Endothelial cell of umbilical vein (primary cell): ENCODE measurements at regions not wholly inside any gene's neighbourhood (a gene's known extent, or its start where the extent isn't known, plus 50 kb on each side); places are given as distances from the start of the nearest gene placed in this dataset.

Experiments
- BruUV-seq: library from RNA; stranded (reverse); fragments of 400-500 nt; replicated peaks from 2 replicates; lab custom pipeline; 2021; lab: Mats Ljungman, UMichigan
- CTCF ChIA-PET: fragments of 300-600, 350-600 bp; sonication (Branson Sonifier 250); formaldehyde crosslinking; loops from one replicate; lab custom pipeline; 2021; ENCODE audit warnings: antibody characterized with exemption, inconsistent platforms; lab: Charles Lee
- POLR2A ChIA-PET: fragments of 300-600, 350-600 bp; sonication (Branson Sonifier 250); formaldehyde crosslinking; loops from one replicate; lab custom pipeline; 2021; ENCODE audit warnings: antibody characterized with exemption, inconsistent platforms; lab: Charles Lee
- DNase-seq: peaks from one replicate; pipeline ENCODE4 v3.0.0-alpha.2; 2011; ENCODE audit warnings: low read depth, low spot score
- FAIRE-seq: peaks from 2 replicates; lab custom pipeline; 2011; peaks lifted over from hg19 to GRCh38; lab: Jason Lieb, UNC
- H2AFZ ChIP-seq: 2 replicates; pipeline ENCODE4 v1.6.0; 2012; ENCODE audit warnings: low read depth, low read length, control low read depth, inconsistent platforms
- H3K27ac ChIP-seq: 2 replicates; pipeline ENCODE4 v1.5.1; 2011; ENCODE audit warnings: low read depth, mild to moderate bottlenecking, control low read depth, low read length, moderate library complexity; ENCODE audit not compliant: insufficient read depth
- H3K27me3 ChIP-seq, 2 experiments: 2 replicates each; pipeline versions ENCODE4 v1.6.0 to v1.6.1; 2011; ENCODE audit warnings: low read length in 2 of 2, mixed read lengths in 1 of 2; ENCODE audit not compliant: control insufficient read depth in 2 of 2, insufficient read depth in 2 of 2
- H3K36me3 ChIP-seq, 2 experiments: 2 replicates in 1 of 2; 3 replicates in 1 of 2; pipeline ENCODE4 v1.5.1; 2011; ENCODE audit warnings: low read length in 2 of 2, mild to moderate bottlenecking in 1 of 2, moderate library complexity in 1 of 2; ENCODE audit not compliant: control insufficient read depth in 2 of 2, insufficient read depth in 2 of 2; ENCODE audit errors: extremely low read depth in 1 of 2
- H3K4me1 ChIP-seq: 3 replicates; pipeline ENCODE4 v1.5.1; 2011; ENCODE audit warnings: mild to moderate bottlenecking, low read length; ENCODE audit not compliant: control insufficient read depth, insufficient read depth; ENCODE audit errors: extremely low read depth
- H3K4me2 ChIP-seq: 2 replicates; pipeline ENCODE4 v1.6.1; 2011; ENCODE audit warnings: low read length, control low read depth, mixed read lengths; ENCODE audit not compliant: insufficient read depth
- H3K4me3 ChIP-seq, 3 experiments: fragments of 200-600 bp in 1 of 3; sonication (generic), shearing (Covaris generic) in 1 of 3; replicated peaks in 1 of 3; 2 replicates each; pipeline ENCODE4 v1.5.1; 2011 to 2016; ENCODE audit warnings: control low read depth in 3 of 3, low read length in 3 of 3, mild to moderate bottlenecking in 2 of 3, inconsistent platforms in 1 of 3, low read depth in 1 of 3, moderate library complexity in 1 of 3; ENCODE audit not compliant: insufficient read depth in 1 of 3
- H3K79me2 ChIP-seq: 2 replicates; pipeline ENCODE4 v1.6.0; 2012; ENCODE audit warnings: low read length, inconsistent platforms; ENCODE audit not compliant: control insufficient read depth, insufficient read depth
- H3K9ac ChIP-seq: replicated peaks from 2 replicates; pipeline ENCODE3; 2011; ENCODE audit warnings: low read length, control low read depth; ENCODE audit not compliant: insufficient read depth; ENCODE audit errors: extremely low read depth
- H3K9me1 ChIP-seq: replicated peaks from 3 replicates; pipeline ENCODE4 v1.6.0; 2011; ENCODE audit warnings: mild to moderate bottlenecking, low read length; ENCODE audit not compliant: control insufficient read depth, insufficient read depth; ENCODE audit errors: extremely low read depth
- H3K9me3 ChIP-seq: replicated peaks from 2 replicates; pipeline ENCODE4 v1.5.1; 2012; ENCODE audit warnings: low read length, inconsistent platforms; ENCODE audit not compliant: control insufficient read depth, insufficient read depth
- H4K20me1 ChIP-seq: replicated peaks from 2 replicates; pipeline ENCODE3; 2011; ENCODE audit warnings: mild to moderate bottlenecking, low read length; ENCODE audit not compliant: control insufficient read depth, insufficient read depth; ENCODE audit errors: extremely low read depth
- CTCF ChIP-seq, 2 donors: IDR thresholded peaks; 1 replicate in 1 of 2; 2 replicates in 1 of 2; pipeline ENCODE4 v1.5.1; 2011; ENCODE audit warnings: low read length in 2 of 2, mild to moderate bottlenecking in 2 of 2, moderate library complexity in 2 of 2, control low read depth in 1 of 2, inconsistent platforms in 1 of 2, low read depth in 1 of 2; ENCODE audit not compliant: insufficient read depth in 1 of 2; ENCODE audit errors: extremely low read depth in 1 of 2
- EZH2 ChIP-seq: IDR thresholded peaks from 2 replicates; pipeline ENCODE4 v1.6.1; 2012; ENCODE audit warnings: borderline replicate concordance, low read depth, mild to moderate bottlenecking, moderate library complexity, low read length, inconsistent platforms; ENCODE audit not compliant: severe bottlenecking
- FOS ChIP-seq: IDR thresholded peaks from 2 replicates; pipeline ENCODE4 v1.6.1; 2011; ENCODE audit warnings: mild to moderate bottlenecking, low read length, moderate library complexity, borderline replicate concordance; ENCODE audit not compliant: insufficient read depth
- JUN ChIP-seq: IDR thresholded peaks from 2 replicates; pipeline ENCODE4 v1.6.1; 2011; ENCODE audit warnings: borderline replicate concordance, low read depth; ENCODE audit not compliant: insufficient read length, insufficient read depth
- MAX ChIP-seq: IDR thresholded peaks from 2 replicates; pipeline ENCODE4 v1.6.1; 2011; ENCODE audit not compliant: insufficient read depth, insufficient read length
- POLR2A ChIP-seq: IDR thresholded peaks from 2 replicates; pipeline ENCODE4 v1.6.1; 2012; ENCODE audit warnings: low read depth, mild to moderate bottlenecking, control low read depth, low read length
- POLR2AphosphoS5 ChIP-seq: IDR thresholded peaks from 2 replicates; pipeline ENCODE4 v1.6.1; 2012; ENCODE audit warnings: low read depth, mild to moderate bottlenecking, control low read depth, low read length, moderate library complexity; ENCODE audit not compliant: insufficient read depth
- dilution Hi-C: fragments of 300-500 bp; cut with MboI; formaldehyde crosslinking; loops from one replicate; pipeline ENCODE4 v1.15.0; 2019; ENCODE audit warnings: low sequenced_read_pairs; ENCODE audit not compliant: extremely low pct_ligation_motif_present
- intact Hi-C: fragments of 100-400 bp; cut with micrococcal nuclease; formaldehyde crosslinking; loops from one replicate; pipeline ENCODE4 v1.10.0; 2022

- Histone ChIP-seq H3K79me2 (no peaks in the 10 kb centered on the region), H4K20me1 (no peaks in the 10 kb centered on the region), H3K4me2 (no peak overlapping the region), H2AFZ (no peak overlapping the region), H3K27me3 (peaks cover 0 to 4% of the 10 kb centered on the region in 2 experiments), H3K4me3 (no peak overlapping the region), H3K9ac (no peak overlapping the region), H3K9me1 (no peaks in the 10 kb centered on the region), H3K9me3 (no peaks in the 10 kb centered on the region), H3K27ac (no peak overlapping the region), H3K36me3 (no peaks in the 10 kb centered on the region), H3K4me1 (peaks cover 24% of the 10 kb centered on the region)
- no peak for DNase-seq
- dilution Hi-C loops, result no loop called here
- ChIA-PET POLR2A (no interaction called here), CTCF (interaction anchor here (1.4 to 4.7 kb wide), 5 partner anchors 8 to 137 kb away, joined by 4 to 37 read pairs (median 6); no protein-coding TSS in a partner anchor)
- intact Hi-C loops, result no loop called here
- BruUV-seq, result no TSS peak
- no peak for FAIRE-seq
- no peak for TF ChIP-seq FOS
- TF ChIP-seq POLR2AphosphoS5, result no peak
- no peak for TF ChIP-seq POLR2A
- TF ChIP-seq CTCF (IDR thresholded peaks at IDR 0.05; ENCODE audit: extremely low read depth in 1 of 2, insufficient read depth in 1 of 2, low read depth in 1 of 2, low read length in 2 of 2), result no peak
- TF ChIP-seq JUN, result no peak
- no peak for TF ChIP-seq EZH2
- no peak for TF ChIP-seq MAX
These were observed 55.5 kb upstream of the CCDC167 start for GRCh38 chr6:37555040-37555781.
